HT1080 (cell line): ENCODE measurements at regions not wholly inside any gene's neighbourhood (a gene's known extent, or its start where the extent isn't known, plus 50 kb on each side); places are given as distances from the start of the nearest gene placed in this dataset.

Experiments
- DNase-seq: peaks from one replicate; pipeline ENCODE4 v3.0.0-alpha.2; 2015; ENCODE audit warnings: low read depth

DNA sequence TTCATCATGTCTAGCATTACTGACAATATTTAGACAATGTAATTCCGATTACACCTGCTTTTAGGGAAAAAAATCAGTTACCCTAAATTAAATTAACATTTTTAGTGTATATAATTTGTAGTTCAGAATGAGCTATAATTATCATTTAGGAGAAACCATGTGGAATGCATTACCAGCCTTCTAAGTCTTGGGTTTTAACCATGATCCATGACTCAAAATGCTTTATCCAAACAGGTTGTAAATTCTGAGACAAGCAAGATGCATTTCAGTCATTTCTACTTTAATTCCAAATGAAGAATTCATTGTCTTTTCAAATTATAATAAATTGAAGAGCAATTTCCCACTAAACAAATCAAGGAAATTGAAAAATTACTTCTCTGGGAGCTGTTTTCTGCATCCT lies 243.7 kb upstream of the LRIG1 start:
- DNase-seq, result no peak

DNA sequence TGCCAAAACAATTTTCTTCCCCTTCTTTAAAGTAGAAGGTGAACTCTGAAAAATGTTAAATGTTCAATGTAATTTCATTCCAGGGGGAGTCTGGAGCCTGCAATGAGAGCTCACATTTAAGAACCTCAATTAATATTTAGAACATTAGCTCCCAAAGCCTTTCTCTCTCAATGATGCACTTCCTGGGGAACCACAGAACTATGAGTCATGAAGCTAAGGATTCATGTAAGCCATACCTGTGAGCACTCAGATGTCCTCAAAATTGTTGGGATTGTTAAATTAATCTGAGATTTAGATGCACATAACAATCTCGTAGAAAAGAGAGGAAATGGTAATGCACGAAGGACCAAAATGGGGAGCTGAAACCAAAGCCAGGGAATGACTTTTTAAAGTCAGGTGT lies 244.2 kb upstream of the LRIG1 start:
- peak; percentile 37 for DNase-seq

DNA sequence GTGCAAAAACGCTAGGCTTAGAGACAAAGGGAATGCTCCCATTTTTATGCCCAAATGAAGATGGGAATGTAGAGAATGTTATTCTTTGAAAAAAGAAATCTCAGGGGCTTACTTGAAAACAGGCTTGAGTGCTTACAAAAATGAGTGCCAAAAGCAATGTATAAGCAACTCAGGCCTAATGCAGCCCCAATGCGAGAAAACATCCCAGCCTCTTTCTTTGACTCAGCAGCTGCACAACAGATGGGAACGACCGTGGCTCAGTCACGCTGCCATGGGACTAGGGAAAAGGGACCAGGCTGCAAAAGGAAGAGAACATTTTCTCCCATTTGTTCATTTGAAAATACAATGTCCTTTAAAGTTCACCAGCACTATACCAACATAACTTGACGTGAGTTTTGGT lies 246.4 kb upstream of the LRIG1 start:
- no peak for DNase-seq

DNA sequence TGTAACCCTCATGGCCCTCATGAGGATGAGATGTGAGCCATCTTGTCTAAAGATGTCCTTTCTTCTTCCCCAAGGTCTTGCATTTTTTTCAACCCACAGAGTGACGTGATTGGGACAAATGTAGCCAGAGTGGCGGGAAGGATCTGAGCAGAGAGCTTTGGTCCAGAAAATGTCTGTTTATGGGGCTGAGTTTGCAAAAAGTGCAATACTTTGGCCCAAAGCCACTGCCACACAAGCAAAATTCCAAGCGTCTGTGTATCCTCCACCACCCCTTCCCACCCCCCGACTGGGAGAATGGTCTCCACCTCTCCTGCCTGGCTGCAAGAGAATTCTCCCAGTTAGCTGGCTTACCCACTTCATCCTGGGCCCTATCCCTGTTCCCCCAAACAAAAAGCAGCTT lies 246.9 kb upstream of the LRIG1 start:
- no peak for DNase-seq

DNA sequence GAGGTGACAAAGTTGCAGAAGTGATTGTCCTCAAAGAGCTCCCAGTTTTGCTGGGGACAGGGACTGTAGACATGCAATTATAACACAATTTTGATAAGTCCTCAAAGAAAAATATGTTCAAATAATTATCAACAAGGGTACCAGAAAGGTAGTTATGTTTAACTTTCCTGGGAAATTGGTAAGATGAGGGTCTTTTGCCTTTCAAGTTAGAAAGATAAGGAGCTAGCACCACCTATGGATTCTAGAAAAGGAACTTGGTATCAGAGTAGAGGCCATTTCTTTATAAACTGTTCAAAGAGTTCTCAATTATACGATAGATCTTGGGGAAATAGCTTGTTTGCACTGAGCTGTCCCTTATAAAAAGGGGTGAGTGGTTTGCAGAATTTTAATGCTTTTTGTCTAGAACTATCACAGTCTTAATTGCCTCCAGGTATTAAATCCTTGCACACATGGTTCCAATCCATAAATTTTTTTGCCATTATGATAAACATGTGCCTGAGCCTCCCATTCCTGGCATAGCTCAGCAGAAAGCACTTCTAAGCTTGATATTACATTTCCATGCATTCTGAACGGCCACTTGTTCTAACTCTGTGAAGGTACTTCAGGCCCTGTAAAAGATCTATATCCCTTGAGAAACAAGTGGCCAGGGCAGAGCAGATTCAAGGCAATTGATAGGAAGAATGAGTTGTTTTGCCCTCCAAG lies 247.5 kb upstream of the LRIG1 start:
- no peak for DNase-seq

DNA sequence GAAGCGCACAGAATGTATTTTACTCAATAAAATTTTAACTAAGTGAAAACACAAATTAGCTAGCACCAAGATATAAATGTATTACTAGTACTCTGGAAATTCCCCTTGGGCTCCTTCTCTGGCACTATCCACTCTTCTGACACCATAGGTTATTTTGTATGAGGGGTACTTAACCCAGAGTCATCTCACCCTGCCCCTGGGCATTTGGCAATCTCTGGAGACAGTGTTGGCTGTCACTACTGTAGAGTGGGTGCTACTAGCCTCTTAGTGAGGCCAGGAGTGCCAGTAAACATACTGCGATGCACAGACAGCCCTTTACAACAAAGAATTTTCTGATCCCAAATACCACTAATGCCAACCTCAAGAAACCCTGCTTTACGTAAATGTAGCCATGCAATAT lies 246.3 kb upstream of the KBTBD8 start:
- no peak for DNase-seq

DNA sequence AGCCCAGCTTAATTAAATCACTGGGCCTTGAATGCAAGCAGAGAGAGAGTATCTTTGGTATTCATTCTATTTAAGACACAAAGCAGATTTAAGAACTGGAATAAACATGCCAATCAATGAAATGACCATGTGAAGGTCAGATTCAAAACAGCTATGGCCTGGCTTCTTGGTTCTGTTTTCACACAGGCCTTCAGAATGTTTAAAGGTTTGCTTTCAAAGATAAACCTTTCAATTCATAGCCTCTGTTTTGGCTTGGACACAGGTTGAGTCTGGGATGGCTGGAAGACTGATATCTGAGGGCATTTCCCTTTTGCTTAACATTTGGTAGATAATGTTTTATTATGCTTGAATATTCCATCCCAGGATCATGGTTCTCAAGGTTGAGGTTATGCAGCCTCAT lies 244.4 kb upstream of the KBTBD8 start:
- DNase-seq, result no peak

DNA sequence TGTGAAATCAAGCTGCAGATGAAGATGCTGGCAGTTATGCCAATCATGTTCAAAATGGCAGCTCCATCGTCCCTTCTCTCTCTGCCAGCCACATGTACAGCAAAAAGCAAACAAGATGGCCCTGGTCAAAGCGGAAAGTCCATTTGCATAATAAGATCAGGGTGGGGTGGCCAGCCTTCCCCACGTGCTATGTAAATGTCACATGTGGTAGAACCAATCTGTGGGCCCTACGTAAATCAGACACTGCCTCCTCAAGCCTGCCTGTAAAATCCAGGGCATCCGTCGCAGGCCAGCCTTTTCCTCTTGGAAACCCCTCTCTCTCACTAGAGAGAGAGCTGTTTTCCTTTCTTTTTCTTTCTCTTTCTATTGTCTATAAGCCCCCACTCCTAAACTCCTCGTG lies 243.5 kb upstream of the KBTBD8 start:
- no peak for DNase-seq

DNA sequence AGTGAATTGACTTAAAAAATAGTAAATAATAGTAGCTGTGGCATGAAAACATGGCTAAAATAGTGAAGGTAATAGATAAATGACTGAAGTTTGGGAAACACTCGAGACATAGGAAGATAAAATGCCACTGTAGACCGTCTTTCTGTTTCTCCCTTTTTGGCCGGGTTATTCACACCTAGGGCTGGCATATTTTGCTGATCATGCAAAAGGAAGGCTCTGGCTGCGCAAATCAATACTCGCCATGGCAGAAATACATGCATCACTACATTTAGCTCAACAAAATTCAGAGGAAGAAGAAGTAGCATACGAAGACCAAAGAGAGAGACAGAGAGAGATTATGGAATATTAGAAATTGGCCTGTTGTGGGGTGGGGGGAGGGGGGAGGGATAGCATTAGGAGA lies 242.2 kb upstream of the KBTBD8 start:
- no peak for DNase-seq

DNA sequence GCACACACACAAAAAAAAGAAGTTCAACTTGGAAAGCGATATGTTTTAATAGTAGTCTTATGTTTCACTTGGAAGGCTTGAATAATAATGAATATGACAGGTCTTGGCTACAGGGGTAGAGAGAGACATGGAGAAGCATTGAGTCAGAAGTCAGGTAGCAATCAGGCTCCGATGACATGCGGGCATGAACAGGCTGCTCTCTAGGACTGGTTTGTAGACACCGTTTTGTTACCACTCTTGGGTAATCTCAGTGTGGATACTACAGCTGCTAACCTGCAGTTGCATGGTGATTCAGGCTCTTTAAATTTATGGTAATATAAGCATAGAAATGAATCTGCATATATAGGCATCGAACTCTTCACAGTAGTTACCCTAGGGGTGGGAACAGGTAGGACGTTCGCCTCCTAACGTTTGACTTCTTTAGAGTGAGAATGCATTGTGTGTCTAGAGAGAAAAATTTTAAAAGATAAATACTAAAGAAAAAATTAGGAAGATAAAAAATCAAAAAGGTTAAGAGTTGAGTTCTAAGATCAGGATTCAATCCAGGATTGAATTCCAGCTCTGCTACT lies 241.6 kb upstream of the KBTBD8 start:
- no peak for DNase-seq

DNA sequence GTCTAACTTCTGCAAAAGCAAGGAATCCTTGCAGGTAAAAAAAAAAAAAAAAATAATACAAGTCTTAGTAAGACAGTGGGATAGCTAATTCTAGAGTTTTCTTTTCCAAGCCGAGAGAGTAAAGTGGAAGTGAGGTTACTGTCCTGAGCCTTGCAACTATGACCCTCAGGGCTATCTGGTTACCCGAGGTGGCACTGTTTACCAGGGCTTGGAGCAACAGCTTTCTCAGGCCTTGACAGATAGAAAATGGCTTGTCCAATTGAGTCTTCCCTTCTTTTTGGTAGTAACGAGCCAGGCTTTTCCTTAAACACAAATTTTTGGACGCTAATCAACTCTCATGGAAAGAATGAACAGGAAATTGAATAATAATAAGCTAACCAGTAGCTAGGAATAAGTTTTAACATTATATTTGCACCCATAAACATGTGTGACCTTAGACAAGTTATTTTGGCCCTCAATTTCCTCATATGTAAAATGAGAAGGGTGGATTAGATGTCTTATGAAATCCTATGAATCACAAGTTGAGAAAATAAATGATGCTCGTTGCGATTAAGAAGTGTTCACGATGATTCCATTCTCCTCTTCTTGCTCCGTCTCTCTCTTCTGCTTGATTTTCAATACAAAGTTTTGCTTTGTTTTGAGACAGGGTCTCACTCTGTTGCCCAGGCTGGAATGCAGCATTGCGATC lies 236.9 kb upstream of the KBTBD8 start:
- no peak for DNase-seq

DNA sequence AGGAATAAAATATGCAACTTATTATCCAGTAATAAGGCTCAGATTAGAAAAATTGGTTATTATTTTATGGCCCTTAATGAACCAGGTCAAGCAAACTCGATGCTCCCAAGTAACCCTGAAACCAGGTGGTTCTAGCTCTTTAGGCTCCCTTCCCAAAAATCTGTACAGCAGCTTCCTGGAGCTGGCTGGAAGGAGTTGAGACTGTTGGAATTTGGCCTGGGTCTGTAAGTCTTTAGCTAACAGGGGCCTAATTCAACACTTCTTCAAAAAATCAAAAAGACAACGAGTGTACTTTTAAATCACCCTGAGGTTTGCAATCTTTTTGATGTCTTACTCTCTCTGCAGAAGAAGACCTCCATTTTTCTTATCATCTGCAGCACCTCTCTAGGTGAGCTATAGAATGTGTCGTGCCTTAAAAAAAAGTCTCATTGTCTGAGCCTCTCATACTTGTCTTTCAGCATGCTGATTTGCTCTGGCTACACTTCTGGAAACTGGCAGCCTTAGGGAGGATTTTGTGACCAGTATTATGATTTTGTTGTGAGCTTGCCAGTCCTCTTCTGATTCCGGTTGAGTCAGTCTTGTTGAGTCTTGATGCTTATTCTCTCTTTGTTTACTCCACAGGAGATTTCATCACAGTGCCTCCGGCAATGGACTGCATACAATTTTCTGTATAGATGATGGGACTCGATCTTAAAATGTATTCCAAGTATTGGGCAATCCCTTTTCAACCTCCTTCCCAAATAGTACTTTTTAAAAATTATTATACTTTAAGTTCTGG lies 235.0 kb upstream of the KBTBD8 start:
- DNase-seq, result no peak

DNA sequence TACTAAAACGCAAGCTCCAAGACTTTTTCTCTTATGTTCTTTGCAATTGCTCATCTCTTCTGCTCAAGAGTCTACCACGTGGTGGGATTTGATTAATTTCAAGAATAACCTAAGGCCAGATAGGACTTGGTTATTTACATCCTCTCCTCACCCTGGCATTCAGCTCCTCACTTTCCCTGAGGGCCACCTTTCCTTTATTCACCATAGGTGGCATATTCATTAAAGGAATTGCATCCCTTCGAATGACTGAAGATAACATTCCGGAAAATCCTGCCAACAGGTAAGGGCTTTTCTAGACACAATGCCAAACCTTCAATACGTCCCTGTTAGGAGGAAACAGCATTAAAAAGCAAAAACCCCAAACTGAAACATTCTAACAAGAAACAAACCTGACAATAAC lies 220.0 kb upstream of the KBTBD8 start:
- DNase-seq, result no peak

DNA sequence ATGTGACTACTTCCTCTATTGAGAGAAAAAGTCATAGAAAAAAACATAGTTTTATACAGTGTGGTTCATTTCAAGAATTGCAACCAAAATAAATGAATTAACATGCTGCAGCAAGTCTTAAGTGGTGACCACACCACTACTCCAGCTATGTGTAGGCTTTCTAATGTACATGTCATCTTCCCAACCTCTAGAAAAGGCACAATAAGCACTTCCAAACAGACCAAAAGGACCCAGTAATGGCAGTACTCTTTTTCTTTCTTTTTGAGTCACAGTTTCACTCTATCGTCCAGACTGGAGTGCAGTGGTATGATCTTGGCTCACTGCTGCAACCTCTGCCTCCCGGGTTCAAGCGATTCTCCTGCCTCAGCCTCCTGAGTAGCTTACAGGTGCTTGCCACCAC lies 219.3 kb upstream of the KBTBD8 start:
- DNase-seq, result no peak

DNA sequence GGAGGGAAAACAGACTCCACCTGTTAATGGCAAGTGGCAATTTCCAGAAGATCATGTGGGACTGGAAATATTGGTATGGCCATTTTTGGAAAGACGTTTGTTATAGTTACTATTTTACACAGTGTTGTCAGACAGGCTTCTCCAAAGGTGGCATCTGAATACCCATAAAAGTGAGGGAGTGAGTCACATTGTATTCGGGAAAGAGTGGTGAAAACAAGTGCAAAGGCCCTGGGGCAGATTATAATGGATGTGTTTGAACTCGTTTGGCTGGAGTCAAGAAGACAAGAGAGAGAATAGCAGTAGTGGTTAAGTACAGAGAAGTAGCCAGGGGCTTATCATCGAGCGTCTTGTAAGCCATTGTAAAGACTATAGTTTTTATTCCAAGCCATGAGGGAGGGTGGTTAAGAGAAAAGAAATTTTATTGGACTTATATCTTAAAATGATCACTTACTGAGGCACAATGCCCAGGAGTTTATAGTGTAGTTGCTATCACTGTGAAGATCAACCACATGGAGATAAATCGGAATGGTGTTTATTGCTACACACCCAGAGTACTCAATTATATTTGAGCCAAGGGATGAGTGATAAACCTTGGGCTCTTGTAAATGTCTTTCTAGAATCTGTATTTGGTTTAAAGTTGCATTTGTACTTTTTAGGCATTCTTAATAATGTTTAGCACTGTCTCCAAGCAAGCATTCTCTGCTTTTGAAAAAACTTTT lies 212.8 kb upstream of the KBTBD8 start:
- no peak for DNase-seq

DNA sequence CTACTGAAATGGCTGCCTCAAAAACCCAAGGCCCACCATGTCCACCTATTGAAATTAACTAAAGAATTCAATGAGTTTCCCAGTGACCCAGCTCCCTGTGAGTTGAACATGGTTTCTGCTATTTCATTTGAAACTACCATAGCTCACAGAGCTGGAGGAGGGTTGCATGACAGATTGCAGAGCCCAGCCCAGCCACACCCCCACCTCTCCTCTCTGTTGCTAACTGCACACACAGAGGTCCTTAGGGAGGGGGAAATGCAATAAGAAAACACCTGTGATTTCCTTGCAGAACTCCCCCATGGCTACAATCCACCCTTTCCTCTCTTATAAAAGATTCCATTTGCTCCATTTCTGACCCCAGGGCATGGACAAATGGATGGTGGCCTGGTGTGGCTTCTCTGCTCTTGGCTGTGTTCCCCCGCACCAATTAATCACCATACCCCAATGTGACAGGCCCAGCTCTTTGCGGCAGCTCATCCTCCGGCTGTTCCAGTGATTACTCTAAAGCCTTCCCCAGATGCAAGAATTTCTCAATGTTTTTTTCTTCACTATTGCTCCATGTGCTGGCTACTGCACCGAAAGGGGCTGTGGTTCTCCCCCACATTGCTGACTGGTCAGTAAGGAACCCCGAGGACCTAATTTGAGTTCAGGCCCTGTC lies 208.4 kb upstream of the KBTBD8 start:
- DNase-seq, result no peak

DNA sequence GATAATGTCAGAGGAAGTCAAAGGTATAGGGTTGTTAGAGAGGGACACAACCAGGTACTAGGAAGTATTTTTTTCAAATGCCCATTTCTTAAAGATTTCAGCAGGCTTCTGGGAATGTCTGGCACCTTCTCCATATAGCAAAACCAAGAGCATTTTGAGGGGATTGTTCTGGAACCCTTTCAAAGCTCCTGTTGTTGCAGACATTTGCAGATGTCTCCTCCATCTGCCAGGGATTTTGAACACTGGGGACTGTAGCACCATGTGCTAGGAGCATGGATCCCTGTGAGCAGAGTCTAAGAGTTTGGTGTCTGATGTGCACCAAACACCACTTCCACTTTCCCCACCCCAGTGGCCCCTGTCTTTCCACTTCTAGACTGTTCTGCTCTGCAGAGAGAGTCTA lies 206.0 kb upstream of the KBTBD8 start:
- DNase-seq, result no peak

DNA sequence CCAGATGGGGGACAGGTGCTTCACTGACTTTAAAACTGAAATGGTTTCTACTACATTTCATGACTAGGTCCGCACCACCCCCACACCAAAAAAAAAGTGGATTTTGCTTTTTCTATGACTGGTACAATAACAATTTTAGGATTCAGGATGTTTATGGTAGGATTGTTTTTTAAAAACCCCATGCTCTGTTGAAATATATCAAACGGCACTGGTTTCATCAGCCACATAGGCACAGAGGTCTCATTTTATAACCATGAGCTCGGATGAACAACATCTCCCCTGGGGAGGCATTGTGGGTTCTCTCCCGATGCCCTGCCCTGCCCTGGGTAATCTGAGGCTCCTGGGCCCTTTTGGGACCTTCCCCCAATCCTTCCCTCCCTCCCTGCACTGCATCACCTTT lies 202.7 kb upstream of the KBTBD8 start:
- no peak for DNase-seq

DNA sequence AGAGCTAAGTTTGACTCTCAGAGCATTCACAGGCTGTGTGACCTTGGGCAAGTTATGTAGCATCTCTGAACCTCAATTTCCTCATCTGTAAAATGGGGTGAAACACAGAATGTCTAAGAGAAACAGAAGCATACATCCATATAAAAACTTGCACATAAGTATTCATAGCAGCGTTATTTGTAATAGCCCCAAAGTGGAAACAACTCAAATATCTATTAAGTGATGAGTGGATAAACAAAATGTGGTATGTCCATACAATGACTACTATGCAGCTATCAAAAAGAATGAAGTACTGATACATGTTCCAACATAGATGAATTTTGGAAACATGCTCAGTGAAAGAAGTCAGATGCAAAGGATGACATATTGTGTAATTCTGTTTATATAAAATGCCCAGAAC lies 201.8 kb upstream of the KBTBD8 start:
- DNase-seq, result no peak

DNA sequence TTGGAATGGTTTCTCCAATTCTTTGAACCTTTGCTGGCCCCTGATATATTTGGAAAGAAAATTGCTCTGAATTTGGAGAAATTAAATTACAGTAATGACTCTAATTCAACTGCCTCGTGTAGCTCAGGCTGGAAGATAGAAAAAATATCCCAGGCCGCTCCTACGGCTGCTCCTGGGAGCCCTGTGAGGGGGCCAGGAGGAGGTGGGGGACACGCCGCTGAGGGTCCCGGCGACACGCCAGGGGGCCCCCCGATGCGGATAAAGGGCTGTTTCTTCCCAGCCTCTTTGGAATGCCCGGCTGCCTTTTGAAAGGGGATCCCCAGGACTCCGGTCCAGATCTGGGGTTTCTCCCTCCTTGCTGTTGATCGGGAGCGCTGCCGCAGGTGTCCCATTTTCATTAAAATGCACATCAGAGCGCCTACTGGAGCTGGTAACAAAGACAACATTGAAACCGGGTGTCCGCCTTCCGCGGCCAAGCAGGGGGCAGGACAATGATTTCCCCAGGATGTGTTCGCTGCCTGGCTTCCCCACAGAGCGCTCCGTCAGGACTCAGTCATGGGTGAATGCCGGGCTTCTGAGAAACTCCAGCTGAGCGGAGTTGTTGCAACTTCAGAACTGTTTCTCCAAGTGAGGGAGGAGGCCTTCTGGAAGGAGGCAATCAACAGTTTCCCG lies 200.1 kb upstream of the KBTBD8 start:
- DNase-seq, result no peak
